Brain microvascular endothelial cell (primary cell): ENCODE measurements at regions not wholly inside any gene's neighbourhood (a gene's known extent, or its start where the extent isn't known, plus 50 kb on each side); places are given as distances from the start of the nearest gene placed in this dataset.

ENCODE experiments used
- DNase-seq: peaks from one replicate; pipeline ENCODE4 v3.0.0-alpha.2; 2020
- H3K27ac ChIP-seq: fragments of 250-450 bp; sonication (Bioruptor Pico); 2 replicates; pipeline ENCODE4 v1.5.1; 2020; ENCODE audit warnings: mild to moderate bottlenecking, moderate library complexity
- H3K27me3 ChIP-seq: fragments of 250-450 bp; sonication (Bioruptor Pico); replicated peaks from 2 replicates; pipeline ENCODE4 v1.5.1; 2020; ENCODE audit warnings: mild to moderate bottlenecking
- H3K36me3 ChIP-seq: fragments of 250-450 bp; sonication (Bioruptor Pico); replicated peaks from 2 replicates; pipeline ENCODE4 v1.5.1; 2020; ENCODE audit warnings: mild to moderate bottlenecking
- H3K4me3 ChIP-seq: 2 replicates; pipeline ENCODE4 v1.5.1; 2011; ENCODE audit warnings: low read depth, mild to moderate bottlenecking, control low read depth, low read length, moderate library complexity
- in situ Hi-C: cut with HindIII; loops from 2 replicates; pipeline ENCODE4 v1.10.0; 2017; ENCODE audit warnings: low sequenced_read_pairs, low pct_ligation_motif_present
- TF ChIP-seq, protein P1 (sequence below): IDR thresholded peaks from 2 replicates; pipeline ENCODE4 v1.5.1; 2011; ENCODE audit warnings: low read depth, mild to moderate bottlenecking, moderate library complexity, low read length, control low read depth, inconsistent platforms; ENCODE audit errors: missing control alignments

GRCh38 chr6:165807249-165807960 lies 144.4 kb upstream of the PDE10A start:
- H3K36me3 ChIP-seq = no peaks in the 10 kb centered on the region
- no peak overlapping the region for H3K27ac ChIP-seq
- in situ Hi-C loops = no loop called here
- no peak overlapping the region for H3K4me3 ChIP-seq
- no peak for DNase-seq
- TF ChIP-seq, protein P1, sequence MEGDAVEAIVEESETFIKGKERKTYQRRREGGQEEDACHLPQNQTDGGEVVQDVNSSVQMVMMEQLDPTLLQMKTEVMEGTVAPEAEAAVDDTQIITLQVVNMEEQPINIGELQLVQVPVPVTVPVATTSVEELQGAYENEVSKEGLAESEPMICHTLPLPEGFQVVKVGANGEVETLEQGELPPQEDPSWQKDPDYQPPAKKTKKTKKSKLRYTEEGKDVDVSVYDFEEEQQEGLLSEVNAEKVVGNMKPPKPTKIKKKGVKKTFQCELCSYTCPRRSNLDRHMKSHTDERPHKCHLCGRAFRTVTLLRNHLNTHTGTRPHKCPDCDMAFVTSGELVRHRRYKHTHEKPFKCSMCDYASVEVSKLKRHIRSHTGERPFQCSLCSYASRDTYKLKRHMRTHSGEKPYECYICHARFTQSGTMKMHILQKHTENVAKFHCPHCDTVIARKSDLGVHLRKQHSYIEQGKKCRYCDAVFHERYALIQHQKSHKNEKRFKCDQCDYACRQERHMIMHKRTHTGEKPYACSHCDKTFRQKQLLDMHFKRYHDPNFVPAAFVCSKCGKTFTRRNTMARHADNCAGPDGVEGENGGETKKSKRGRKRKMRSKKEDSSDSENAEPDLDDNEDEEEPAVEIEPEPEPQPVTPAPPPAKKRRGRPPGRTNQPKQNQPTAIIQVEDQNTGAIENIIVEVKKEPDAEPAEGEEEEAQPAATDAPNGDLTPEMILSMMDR = no peak
- no peaks in the 10 kb centered on the region for H3K27me3 ChIP-seq

GRCh38 chr6:165806126-165806810 lies 143.2 kb upstream of the PDE10A start:
- TF ChIP-seq, protein P1 = no peak
- Histone ChIP-seq H3K27ac (no peak overlapping the region), H3K27me3 (no peaks in the 10 kb centered on the region), H3K4me3 (no peak overlapping the region), H3K36me3 (no peaks in the 10 kb centered on the region)
- in situ Hi-C loops = no loop called here
- DNase-seq = no peak

DNA sequence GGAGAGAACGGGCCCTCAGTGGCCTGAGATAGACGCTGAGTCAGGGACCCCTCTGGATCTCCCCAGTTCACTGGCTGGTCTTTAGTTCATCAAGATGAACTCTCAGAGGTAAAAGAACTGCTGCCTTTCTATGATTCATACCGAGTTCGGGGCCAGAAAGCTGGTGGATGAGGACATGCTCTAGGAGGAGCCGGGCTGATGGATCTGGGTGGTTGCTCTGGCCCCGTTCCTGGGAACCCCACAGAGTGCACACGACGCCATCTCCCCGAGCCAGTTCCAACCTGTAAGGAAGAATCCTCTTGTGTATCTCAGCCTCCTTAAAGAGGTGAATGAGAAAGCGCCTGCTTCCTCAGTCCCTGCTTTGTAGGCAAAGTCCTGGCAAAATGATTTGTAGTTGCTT lies 142.6 kb upstream of the PDE10A start:
- in situ Hi-C loops = no loop called here
- H3K4me3 ChIP-seq = no peak overlapping the region
- H3K27ac ChIP-seq = no peak overlapping the region
- TF ChIP-seq, protein P1 = no peak
- no peak for DNase-seq
- H3K27me3 ChIP-seq = no peaks in the 10 kb centered on the region
- no peaks in the 10 kb centered on the region for H3K36me3 ChIP-seq

GRCh38 chr6:165805067-165805555 lies 142.1 kb upstream of the PDE10A start:
- H3K36me3 ChIP-seq = no peaks in the 10 kb centered on the region

GRCh38 chr6:165804331-165805066 lies 141.5 kb upstream of the PDE10A start:
- no peaks in the 10 kb centered on the region for H3K27me3 ChIP-seq

More at GRCh38 chr6:165805067-165805555, 142.1 kb upstream of the PDE10A start:
- H3K4me3 ChIP-seq = peak overlapping the region; percentile 34
- TF ChIP-seq, protein P1 = no peak
- in situ Hi-C loops = no loop called here
- H3K27ac ChIP-seq = no peak overlapping the region
- no peaks in the 10 kb centered on the region for H3K27me3 ChIP-seq
- DNase-seq = no peak

More at GRCh38 chr6:165804331-165805066, 141.5 kb upstream of the PDE10A start:
- Histone ChIP-seq H3K36me3 (no peaks in the 10 kb centered on the region), H3K27ac (no peak overlapping the region), H3K4me3 (peak overlapping the region; percentile 34)
- TF ChIP-seq, protein P1 = no peak
- in situ Hi-C loops = no loop called here
- DNase-seq = peak; percentile 28
